NCI-H345 treated with DMSO at 0.1 percent for 48 hours (cell line): ENCODE measurements at regions not wholly inside any gene's neighbourhood (a gene's known extent, or its start where the extent isn't known, plus 50 kb on each side); places are given as distances from the start of the nearest gene placed in this dataset.
A peak's percentile ranks its signal among the peaks of the same experiment; 100 is the strongest.

Experiments used
- DNase-seq: peaks from one replicate; lab custom pipeline; 2025; ENCODE audit not compliant: unreplicated experiment; lab: John Stamatoyannopoulos, UW

- DNase-seq, result no peak
Observed at GRCh38 chr1:57770772-57771171, 346.9 kb upstream of the DAB1 start.

DNA sequence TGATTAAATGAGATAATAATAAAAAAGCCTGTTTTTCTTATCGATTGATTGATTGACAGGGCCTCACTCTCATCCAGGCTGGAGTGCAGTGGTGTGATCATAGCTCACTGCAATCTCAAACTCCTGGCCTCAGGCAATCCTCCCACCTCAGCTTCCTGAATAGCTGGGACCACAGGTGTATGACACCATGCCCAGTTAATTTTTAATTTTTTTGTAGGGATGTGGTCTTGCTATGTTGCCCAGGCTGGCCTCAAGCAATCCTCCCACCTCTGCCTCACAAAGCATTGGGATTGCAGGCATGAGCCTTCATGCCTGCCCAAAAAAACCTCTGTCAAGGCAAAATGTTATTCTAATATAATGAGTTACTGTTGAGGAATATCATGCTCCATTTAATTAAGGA lies 346.4 kb upstream of the DAB1 start:
- no peak for DNase-seq

GRCh38 chr1:57761628-57762027 lies 337.8 kb upstream of the DAB1 start:
- no peak for DNase-seq

- DNase-seq, result no peak
Observed at GRCh38 chr1:57752843-57753242, 329.0 kb upstream of the DAB1 start.

DNA sequence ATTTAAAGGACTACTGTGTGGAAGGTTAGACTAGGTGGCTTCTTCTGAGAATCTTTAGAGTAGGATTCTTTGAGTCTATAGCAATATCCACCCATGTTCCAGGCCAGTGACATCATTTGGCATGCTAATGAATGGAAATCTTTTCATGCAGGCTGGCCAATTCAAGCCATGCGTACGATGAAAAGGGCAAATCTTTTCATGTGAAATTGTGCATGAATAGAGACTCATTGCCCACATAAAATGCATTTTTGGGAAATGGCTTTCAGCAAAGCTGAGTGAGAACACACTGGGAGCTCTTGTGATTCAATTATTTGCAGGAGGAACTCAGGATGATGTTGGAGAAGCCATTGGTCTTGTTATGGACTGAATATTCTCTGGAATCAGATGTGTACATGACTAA lies 324.9 kb upstream of the DAB1 start:
- peak; percentile 74 for DNase-seq

- DNase-seq, result no peak
Observed at GRCh38 chr1:57747818-57748217, 324.0 kb upstream of the DAB1 start.

GRCh38 chr1:57741521-57741920 lies 317.7 kb upstream of the DAB1 start:
- DNase-seq, result no peak

- DNase-seq, result no peak
Observed at GRCh38 chr1:57736940-57737339, 313.1 kb upstream of the DAB1 start.

GRCh38 chr1:57729181-57729580 lies 305.3 kb upstream of the DAB1 start:
- DNase-seq, result no peak

GRCh38 chr1:57727121-57727520 lies 303.3 kb upstream of the DAB1 start:
- no peak for DNase-seq

GRCh38 chr1:57725318-57725717 lies 301.5 kb upstream of the DAB1 start:
- no peak for DNase-seq

DNA sequence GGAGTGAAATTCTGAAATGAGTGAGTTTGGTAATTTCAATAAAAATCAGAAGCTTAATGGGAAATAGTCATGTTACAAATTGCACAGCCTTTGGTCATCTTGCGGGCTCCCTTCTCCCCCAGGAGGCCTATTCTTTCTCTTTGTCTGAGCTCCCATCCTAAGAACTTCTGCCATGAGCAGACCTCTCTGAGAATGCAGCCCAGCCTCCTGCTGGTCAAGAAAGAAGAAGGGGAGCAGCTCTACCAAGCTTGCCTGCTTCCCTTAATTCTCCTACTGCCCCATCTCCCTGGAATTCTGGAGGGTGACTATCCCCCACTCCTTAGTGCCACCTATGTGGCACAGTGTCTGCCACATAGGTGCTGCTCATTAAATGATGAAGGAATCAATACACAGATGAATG lies 300.7 kb upstream of the DAB1 start:
- DNase-seq, result no peak

- no peak for DNase-seq
Observed at GRCh38 chr1:57722285-57722978, 298.6 kb upstream of the DAB1 start.

DNA sequence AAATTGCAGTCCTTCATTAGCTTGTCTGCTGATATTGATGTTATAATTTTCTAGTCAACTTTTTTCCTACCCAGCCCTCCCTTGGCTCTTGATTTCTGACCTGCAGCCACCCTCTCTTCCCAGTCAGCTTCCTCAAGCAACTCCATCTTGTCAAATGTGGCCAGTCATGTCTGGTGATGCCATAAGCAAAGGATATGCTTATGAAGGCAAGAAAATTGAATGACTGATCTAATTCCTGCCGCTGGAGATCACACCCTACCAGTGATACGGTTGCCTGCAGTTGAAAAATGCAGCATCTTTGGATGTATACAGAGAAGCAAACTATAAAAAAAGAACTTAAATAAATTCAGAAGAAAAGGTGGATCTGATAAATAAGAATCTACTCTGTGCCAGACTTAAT lies 297.1 kb upstream of the DAB1 start:
- DNase-seq, result no peak

DNA sequence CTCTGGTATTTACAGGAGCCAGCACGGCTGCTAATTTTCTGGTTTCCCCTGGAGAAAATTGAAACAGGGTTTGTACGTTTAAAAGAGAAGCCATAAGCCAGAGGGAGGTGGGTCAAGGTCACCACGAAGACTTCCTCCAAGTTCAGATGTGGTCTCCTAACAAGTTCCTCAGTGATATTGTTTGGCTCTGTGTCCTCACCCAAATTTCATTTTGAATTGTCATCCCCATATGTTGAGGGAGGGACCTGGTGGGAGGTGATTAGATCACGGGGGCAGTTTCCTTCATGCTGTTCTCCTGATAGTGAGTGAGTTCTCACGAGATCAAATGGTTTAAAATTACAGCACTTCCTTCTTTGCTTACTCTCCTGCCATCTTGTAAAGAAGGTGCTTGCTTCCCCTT lies 295.4 kb upstream of the DAB1 start:
- no peak for DNase-seq

DNA sequence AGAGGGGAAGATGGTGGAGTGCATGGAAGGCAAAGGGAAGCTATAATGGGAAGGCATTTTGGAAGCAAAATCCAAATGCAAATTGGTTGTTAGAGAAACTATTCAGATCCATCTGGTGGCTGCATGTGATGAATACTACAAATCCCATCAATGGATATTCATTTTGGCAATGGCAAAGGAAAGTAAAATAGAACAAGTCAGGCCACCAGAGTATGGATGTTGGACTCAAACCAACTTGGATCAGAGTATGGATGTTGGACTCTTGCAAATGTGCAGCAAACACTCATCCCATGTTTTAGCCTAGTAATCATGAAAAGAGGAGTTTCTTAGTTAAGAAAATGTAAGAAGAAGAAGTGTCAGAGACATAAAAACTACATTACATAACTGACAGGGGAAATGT lies 289.6 kb upstream of the DAB1 start:
- DNase-seq, result no peak

DNA sequence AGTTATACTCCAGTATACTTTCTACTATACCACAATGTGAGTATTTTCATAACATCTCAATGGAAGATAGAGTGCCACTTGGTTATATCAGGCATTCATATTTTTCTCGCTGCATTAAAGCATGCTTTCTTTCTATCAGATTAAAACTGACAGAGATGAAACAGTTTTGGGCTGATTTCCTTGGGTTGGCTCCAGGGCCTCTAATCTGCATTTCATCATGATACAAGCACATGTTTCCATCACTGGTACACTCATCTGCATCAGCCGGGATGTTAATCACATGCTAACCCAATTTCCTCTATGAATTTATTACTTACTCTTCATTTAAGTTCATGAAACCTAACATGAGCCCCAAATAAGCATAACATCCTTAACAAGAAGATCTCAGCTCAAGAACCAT lies 289.0 kb upstream of the DAB1 start:
- no peak for DNase-seq

DNA sequence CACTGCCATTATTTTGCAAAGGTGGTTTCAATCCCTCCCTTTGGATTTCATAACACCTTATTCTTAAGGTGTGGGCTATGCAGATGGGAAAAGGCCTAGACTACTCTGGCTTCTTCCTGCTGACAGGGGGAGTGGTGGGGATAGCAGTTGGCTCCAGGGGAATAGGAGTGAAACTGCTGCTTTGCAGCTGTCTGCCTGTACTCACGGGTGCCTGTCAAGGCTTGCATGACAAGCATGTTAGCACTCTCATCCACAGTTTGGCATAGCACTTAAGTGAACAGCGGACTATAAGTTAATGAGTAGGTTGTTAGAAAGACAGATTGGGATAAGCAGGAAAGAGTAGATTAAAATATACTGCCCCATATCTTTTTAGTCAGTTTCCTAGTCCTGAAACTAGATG lies 287.5 kb upstream of the DAB1 start:
- DNase-seq, result peak; percentile 7

- no peak for DNase-seq
Observed at GRCh38 chr1:57707631-57708030, 283.8 kb upstream of the DAB1 start.

DNA sequence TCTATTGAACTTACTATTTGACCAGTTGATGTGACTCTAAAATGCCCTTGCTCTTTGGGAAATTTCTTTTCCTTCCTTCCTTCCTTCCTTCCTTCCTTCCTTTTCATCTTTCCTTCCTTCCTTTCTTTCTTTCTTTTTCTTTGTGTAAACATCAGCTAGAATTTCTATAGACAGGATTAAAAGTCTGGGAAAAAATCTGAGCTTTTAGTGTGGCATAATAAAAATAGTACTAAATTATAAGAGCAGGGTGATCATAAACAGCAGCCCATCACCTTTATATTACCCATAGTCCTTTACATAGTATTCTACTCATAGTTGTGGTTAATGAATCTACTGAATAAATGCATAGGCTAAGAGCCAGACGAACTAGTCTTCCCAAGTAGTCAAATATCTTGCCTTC lies 281.0 kb upstream of the DAB1 start:
- no peak for DNase-seq

DNA sequence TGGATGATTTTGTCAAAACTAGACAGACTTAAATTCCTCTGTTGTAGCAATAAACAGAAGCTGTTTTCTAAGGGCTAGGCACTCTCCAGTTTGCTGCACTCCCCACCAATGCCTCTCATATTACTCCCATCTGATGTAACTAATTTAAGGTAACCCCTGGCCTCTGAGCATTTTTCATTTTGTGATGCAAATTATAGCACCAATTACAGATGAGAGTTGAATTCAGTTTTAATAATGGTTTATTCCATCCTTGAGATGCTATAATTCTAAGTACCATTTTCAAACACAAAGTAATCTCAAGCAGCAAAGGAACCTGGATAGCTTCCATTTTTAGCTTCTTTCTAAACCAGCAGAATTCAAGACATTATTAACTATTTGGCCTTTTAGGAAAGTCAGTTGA lies 280.4 kb upstream of the DAB1 start:
- no peak for DNase-seq

DNA sequence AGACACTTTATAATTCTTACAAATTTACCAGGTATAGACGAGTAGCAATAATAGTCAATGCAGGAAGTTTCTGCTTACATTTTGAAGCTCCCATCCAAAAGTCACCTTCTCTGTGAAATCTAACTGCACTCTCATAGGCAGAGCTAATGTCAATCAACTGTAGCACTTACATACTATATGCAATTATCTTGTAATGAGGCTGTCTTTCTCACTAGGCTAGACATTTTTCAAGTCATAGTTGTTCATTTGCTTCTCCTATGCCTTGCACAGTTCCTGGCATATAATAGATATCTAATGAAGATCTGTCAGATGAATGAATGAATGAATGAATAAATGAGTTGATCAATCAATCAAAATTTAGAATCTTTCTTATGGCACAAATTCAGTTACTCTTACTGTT lies 273.0 kb upstream of the DAB1 start:
- no peak for DNase-seq

GRCh38 chr1:57696043-57696442 lies 272.2 kb upstream of the DAB1 start:
- no peak for DNase-seq

DNA sequence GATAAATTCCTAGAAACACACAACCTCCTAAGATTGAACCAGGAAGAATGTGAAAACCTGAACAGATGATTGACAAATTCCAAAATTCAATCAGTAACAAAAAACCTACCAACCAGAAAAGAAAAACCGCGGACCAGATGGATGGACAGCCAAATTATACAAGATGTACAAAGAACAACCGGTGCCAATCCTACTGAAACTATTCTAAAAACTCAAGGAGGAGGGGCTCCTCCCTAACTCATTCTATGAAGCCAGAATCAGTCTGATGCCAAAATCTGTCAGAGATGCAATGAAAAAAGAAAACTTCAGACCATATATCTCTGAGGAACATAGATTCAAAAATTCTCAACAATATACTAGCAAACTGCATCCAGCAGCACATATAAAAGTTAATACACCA lies 262.4 kb upstream of the DAB1 start:
- no peak for DNase-seq
